HG03520 (cell line): ENCODE measurements at regions not wholly inside any gene's neighbourhood (a gene's known extent, or its start where the extent isn't known, plus 50 kb on each side); places are given as distances from the start of the nearest gene placed in this dataset.

Experiments used
- ATAC-seq: cut with Tn5 transposase; IDR thresholded peaks from one replicate; pipeline ENCODE4 v1.9.1; 2021; ENCODE audit warnings: mild to moderate bottlenecking, moderate library complexity; ENCODE audit not compliant: unreplicated experiment

DNA sequence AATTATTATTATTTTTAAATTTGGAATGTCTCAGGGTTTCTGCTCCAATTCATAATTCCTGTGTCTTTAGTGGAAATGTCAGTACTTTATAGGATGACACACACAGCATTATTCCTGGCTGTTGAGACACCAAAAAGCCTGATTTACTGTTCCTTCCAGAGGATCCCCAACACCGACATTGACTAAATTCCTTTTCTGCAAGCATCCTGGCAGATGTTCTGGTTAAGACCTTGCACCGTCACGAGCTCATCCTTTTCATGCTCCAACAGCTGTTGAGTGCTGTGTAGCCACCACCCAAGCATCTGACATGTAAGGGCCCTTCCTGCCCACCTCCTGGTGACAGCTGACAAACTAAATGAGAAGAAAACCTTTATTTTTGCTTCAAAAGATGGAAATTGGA is 284.3 kb upstream of the SULF2 start:
- ATAC-seq: no peak

- no peak for ATAC-seq
Measured at GRCh38 chr20:48066851-48067250, 281.6 kb upstream of the SULF2 start.

DNA sequence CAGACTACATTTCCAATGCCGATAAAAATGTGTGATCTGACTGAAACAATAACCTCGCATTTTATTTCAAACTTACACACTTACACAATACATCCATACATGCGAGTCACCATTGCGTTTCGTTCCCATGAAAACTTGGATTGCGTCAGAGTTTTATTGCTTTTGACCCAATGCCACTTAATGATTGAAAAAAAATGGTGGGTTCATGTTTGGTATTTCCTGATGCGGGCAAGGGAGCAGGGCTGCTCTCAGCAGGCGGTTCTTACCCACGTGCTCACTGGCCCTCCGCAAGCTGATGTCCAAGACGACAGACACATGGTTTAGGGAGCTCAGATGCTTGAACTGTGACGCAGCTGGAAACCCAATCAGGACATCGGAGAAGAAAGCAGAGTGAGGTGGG is 281.0 kb upstream of the SULF2 start:
- ATAC-seq: no peak

GRCh38 chr20:48065833-48066232 is 280.6 kb upstream of the SULF2 start:
- ATAC-seq: no peak

- no peak for ATAC-seq
Measured at GRCh38 chr20:48064929-48065328, 279.6 kb upstream of the SULF2 start.

GRCh38 chr20:48060841-48061720 is 275.8 kb upstream of the SULF2 start:
- ATAC-seq: no peak

GRCh38 chr20:48058611-48059559 is 273.6 kb upstream of the SULF2 start:
- no peak for ATAC-seq

- ATAC-seq: no peak
Measured at GRCh38 chr20:48057739-48058138, 272.5 kb upstream of the SULF2 start.

DNA sequence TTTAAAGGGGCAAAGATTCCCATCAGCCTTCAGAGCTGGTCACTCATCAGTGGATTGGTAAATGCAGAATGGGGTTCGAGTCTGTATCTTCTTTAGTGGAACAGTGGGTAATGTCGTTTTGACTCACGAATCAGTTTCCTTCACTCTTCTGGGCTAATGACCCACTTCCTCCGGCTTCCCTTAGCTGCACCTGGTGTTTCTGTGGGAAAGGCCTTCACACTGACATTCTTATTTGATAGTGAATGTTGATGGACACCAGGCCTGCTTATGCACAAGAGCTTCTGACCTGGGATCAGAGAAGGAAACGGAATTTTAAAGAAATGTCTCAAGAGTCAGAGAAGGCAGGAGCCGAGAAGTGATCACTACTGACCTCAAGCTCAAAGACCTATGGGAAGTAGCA is 272.0 kb upstream of the SULF2 start:
- ATAC-seq: no peak

DNA sequence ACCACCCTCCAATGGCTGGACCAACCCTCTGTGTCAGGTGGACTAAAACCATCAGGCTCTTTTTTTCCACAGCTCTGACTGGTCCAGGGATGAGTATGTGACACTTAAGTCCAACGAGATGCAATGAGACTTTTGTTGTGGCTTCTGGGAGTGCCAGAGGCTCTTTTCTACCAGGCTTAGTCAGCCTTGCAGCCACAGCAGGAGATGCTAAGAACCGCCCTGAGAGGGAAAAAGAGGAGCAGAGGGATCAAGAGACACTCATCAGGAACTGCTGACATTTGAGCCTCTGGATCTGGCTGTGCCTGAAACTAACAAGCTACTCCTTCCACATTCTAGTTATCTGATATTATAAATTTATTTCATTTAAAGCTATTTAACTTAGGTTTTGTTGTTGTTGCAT is 270.9 kb upstream of the SULF2 start:
- no peak for ATAC-seq

DNA sequence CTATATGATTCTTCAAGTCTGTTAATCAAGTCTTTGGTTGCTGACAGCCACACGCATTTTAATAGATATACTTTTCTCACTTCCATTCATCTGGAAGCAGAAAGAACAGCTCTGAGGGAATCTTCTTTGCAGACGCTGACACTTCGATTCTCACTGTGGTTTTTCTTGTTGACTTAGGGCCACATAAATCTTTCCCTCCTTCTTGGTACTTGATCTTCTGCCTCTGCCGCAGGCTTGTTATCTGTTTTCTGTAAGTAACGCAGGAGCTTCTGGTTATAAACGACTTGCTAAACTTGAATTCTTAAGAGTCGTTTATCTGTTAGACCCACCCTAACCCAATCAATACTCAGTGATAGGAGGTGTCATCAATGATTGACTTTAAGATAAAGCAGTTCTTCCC is 268.8 kb upstream of the SULF2 start:
- ATAC-seq: no peak

- no peak for ATAC-seq
Measured at GRCh38 chr20:48052475-48052835, 267.2 kb upstream of the SULF2 start.

DNA sequence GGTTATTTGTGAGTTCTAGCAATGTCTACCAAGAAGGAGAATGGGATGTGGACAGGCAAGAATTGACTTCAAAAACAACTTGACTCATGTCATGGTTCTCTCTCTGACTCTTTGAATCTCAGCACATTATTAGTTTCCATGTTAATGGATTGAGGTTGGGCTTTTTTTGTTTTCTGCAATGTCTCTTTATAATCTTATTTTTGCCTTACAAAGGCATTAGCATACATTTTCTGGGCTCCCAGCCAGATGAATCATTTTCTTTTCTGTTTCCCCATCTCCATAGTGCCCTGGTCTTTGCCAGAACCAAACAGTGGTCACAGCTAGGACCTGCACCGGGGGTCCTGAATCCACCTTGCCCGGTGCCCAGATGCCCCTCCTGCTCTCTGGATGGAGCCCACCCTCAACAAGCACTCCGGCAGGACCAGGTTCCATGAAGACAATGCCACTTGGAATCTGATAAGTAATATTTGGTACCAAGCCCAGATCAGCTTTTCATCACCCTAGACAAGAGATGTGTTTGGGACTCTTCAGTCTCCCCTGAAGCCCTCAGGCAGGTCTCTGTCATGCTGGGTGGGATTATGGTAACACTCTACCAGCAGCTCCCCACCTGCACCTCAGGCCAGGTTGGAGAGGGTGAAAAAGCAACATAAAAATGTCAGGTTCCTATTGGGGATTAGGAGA is 266.7 kb upstream of the SULF2 start:
- ATAC-seq: no peak

DNA sequence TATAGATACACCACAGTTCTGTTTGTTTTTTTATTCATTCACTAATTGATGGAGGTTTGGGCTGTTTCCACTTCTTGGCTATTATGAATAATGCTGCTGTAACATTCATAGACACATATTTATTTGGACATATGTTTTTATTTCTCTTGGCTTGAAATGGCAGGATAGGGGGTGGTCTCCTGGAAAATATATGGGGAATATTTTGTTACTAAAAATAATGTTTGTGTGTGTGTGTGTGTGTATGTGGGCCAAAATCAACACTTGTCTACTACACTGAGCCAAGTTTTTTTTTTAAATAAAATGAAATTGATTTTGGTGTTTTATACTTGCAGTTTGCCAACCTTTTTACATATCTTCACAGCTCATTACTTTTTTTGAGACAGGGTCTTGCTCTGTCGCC is 264.4 kb upstream of the SULF2 start:
- ATAC-seq: no peak

- no peak for ATAC-seq
Measured at GRCh38 chr20:48049171-48049570, 263.9 kb upstream of the SULF2 start.

DNA sequence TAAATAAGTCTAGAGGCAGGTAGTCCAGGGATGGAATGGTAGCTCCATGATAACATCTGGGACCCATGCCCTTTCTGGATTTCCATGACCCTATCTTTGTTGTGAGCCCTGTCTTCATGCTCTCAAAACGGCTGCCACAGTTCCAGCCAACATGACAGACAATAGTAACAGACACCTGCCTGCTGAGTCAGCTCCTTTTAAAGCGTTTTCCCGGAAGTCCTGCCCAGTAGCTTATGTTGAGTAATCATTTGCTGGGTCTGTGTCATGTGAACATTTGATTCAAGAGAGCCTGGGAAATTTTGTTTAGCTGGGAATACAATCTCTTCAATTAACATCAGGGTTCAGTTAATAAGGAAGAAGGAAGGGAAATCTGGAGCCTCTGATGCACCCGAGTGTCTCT is 262.2 kb upstream of the SULF2 start:
- no peak for ATAC-seq

GRCh38 chr20:48042628-48043027 is 257.3 kb upstream of the SULF2 start:
- ATAC-seq: no peak

DNA sequence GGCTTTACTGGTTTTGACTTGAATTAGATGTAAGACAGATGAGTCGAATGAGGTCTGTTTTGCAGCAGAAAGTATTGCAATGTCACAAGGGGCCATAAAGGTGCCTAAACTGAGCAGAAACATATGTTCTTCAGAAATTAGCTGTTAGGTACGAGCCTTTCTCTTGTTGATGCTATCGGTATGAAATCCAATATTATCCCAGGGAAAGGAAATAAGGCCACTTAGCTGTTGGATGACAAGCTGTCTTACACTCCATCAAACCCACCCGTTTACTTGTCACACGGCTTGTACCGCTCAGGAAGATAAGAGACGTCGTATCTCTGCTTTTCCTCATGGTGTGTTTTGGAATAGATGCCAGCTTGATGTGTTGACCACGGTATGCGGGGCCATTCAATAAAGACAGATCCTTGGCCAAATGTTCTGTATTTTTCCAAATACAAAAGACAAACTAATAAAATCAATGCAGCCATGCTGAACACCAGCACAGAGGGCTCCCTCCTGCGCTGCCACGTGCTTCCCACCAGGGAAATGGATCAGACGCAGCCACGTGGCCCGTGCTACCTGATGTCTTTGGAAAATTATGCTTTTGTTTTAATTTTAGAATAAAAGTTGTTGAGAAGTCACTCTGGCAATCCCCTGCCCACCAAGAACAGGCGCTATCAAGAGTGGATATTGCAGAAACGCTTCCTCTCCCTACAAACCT is 255.9 kb upstream of the SULF2 start:
- no peak for ATAC-seq

DNA sequence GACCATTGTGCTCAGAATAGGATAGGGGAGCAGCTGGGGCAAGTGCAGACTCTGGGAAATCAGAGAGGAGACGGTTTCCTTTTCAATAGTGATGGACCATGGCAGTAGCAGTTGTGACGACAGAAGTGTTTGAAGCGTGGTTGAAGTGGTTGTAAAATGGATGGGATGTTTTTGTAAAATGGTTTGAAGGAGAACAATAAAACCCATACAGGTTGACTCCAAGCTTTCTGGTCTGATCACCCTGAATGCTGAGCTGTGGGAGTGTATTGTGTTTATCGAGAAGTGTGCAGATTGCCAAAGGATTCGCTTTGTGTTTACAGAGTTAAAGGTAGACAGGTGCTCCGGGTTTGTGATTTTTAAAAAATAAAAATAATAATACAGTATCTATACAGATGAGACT is 255.2 kb upstream of the SULF2 start:
- no peak for ATAC-seq

GRCh38 chr20:48040051-48040450 is 254.8 kb upstream of the SULF2 start:
- no peak for ATAC-seq

- no peak for ATAC-seq
Measured at GRCh38 chr20:48039514-48039913, 254.2 kb upstream of the SULF2 start.
